HL-60/S4 (cell line): ENCODE measurements at regions not wholly inside any gene's neighbourhood (a gene's known extent, or its start where the extent isn't known, plus 50 kb on each side); places are given as distances from the start of the nearest gene placed in this dataset.
"Not testable (repeated sequence)": the region's sequence is repeated elsewhere in the genome, so short reads cannot be mapped to it uniquely, and the experiment has no call there.

Source experiments
- in situ Hi-C: fragments of 300-500 bp; cut with MboI; formaldehyde crosslinking; loops from 2 replicates; pipeline ENCODE4 v1.14.3; 2022; ENCODE audit warnings: low sequenced_read_pairs

DNA sequence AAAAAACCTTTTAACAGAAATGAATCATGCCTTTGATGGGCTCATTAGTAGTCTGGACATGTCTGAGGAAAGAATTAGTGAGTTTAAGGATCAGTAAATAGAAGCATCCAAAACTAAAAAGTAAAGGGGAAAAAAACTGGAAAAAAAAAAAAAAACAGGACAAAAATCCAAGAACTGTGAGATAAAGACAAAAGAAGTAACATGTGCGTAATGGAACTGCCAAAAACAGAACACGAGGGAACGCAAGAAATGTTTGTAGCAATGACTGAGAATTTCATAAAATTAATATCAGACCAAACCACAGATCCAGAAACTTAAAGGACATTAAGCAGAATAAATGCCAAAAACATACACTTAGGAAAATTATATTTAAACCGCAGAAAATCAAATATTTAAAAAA lies 77.4 kb downstream of the MS4A13 start:
- in situ Hi-C loops: no loop called here

DNA sequence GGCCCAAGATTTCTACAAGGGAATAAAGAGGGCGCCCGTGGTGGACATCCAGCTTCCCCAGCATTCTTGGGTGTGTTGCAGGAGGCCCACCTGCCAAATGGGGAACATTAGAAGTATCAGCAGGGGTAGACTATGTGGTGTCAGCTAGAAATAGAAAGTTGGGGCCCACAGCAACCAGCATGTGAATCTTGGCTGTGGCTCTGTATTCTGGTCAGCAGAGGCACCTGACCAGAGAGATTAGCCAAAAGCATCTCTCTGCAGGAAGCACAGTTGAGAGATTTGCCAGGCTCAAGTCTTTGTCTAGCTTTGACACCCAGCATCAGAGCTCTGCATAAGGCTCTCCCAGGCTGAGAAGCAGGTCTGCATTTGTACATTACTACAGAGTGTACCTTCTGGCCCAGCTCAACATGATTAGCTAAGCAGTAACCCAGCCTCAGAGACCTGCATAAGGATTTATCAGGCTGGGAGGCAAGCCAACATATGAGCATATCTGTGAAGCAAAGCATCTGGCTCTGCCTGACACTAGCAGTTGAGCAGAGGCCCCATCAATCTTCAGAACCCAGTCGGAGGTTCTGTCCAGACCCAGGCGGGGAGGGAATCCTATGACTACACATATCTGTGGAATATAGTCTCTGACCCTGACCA lies 79.9 kb downstream of the MS4A13 start:
- in situ Hi-C loops: no loop called here

- in situ Hi-C loops: no loop called here
Observed at GRCh38 chr11:60607483-60607882, 91.9 kb upstream of the MS4A8 start.

DNA sequence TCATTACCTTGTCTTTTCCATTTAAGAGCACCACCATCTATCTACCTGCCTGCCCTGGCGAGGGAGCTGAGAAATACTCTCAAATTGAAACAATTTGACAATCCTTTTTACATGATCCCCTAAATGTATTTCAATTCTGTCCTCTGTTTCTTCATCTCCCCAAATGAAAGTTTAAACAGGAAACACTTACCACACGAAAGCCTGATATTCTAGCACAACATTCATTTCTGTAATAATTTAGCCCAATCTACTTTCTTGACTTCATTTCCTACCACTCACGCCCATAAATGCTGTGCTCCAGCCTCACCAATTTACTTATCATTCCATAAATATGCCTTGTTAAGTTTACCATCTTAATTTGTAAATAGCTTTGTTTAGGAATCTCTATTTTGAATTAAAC lies 89.8 kb upstream of the MS4A8 start:
- in situ Hi-C loops: loop anchor here (10.0 kb wide), 1 partner anchor 265 kb away; no protein-coding TSS in a partner anchor

- in situ Hi-C loops: loop anchor here (10.0 kb wide), 1 partner anchor 266 kb away; no protein-coding TSS in a partner anchor
Observed at GRCh38 chr11:60610702-60611101, 88.7 kb upstream of the MS4A8 start.

- in situ Hi-C loops: loop anchor here (10.0 kb wide), 1 partner anchor 271 kb away; no protein-coding TSS in a partner anchor
Observed at GRCh38 chr11:60615497-60615896, 83.9 kb upstream of the MS4A8 start.

DNA sequence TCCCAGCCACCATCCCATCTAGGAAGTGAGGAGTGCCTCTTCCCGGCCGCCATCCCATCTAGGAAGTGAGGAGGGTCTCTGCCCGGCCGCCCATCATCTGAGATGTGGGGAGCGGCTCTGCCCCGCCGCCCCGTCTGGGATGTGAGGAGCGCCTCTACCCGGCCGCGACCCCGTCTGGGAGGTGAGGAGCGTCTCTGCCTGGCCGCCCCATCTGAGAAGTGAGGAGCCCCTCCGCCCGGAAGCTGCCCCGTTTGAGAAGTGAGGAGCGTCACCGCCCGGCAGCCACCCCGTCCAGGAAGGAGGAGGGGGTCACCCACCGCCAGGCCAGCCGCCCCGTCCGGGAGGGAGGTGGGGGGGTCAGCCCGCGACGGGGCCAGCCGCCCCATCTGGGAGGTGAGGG lies 77.5 kb upstream of the MS4A8 start:
- in situ Hi-C loops: not testable (repeated sequence)

DNA sequence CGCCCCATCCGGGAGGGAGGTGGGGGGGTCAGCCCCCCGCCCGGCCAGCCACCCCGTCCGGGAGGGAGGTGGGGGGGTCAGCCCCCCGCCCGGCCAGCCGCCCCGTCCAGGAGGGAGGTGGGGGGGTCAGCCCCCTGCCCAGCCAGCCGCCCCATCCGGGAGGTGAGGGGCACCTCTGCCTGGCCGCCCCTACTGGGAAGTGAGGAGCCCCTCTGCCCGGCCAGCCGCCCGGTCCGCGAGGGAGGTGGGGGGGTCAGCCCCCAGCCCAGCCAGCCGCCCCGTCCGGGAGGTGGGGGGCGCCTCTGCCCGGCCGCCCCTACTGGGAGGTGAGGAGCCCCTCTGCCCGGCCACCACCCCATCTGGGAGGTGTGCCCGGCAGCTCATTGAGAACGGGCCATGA lies 76.6 kb upstream of the MS4A8 start:
- in situ Hi-C loops: not testable (repeated sequence)

DNA sequence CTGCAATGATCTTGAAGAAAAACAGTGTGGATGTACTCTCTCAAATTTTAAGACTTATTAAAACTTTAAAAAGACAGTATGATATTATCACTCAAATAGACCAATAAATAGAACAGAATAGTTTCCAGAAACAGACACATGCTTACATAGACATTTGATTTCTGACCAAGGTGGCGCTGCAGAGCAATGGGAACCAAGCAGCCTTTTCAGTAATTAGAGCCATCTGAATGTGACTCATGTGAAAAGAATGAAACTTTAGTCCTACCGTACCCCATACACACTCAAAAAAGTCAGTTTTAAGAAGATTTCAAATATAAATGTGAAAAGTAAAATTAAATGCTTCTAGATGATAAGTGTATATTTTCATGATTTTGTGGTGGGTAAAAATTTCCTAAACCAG lies 74.2 kb upstream of the MS4A8 start:
- in situ Hi-C loops: no loop called here

GRCh38 chr11:60629399-60629798 lies 70.0 kb upstream of the MS4A8 start:
- in situ Hi-C loops: no loop called here

GRCh38 chr11:60631944-60632343 lies 67.5 kb upstream of the MS4A8 start:
- in situ Hi-C loops: loop anchor here (10.0 kb wide), 1 partner anchor 367 kb away; no protein-coding TSS in a partner anchor

DNA sequence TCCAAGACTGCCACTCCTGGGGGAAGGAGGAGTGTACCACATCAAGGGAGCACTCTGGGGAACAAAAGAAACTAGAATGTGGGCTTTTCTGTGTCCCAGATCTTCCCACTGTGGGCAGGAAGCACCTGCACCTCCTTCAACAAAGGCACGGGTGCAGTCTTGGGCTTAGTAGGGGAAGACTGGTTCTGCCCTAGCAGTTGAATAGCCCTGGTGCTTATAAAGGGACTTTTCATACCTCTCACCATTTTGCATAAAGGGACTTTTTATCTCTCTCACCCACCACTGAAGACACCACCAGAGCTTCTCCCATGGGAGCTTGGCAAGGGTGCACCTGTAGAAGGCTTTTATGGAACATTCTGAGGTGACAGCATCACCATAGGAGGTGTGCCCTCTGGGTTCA lies 65.8 kb upstream of the MS4A8 start:
- in situ Hi-C loops: loop anchor here (10.0 kb wide), 1 partner anchor 369 kb away; no protein-coding TSS in a partner anchor

DNA sequence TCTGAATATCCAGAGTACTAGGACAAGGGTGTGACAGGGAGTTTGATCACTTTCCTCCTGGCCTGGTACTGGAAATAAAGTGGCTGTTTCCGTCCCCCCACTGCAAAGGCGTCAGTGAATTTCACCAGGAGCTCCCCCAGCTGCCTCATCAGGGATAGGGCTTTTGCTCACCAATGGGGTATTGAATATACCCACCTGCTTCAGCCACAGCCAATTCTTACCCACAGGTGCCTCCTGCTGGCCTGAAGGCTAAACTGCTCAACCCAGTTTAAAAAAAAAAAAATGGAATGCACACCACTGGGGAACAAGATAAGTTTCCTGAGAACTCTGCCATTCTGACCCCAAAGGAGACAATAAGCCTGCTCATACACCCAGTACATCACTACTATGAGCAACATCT lies 65.3 kb upstream of the MS4A8 start:
- in situ Hi-C loops: loop anchor here (10.0 kb wide), 1 partner anchor 369 kb away; no protein-coding TSS in a partner anchor

- in situ Hi-C loops: no loop called here
Observed at GRCh38 chr11:60641940-60642339, 57.5 kb upstream of the MS4A8 start.

- in situ Hi-C loops: no loop called here
Observed at GRCh38 chr11:60647087-60647486, 52.3 kb upstream of the MS4A8 start.
